ENCODE measurements at regions not wholly inside any gene's neighbourhood (a gene's known extent, or its start where the extent isn't known, plus 50 kb on each side); places are given as distances from the start of the nearest gene placed in this dataset.

DNA sequence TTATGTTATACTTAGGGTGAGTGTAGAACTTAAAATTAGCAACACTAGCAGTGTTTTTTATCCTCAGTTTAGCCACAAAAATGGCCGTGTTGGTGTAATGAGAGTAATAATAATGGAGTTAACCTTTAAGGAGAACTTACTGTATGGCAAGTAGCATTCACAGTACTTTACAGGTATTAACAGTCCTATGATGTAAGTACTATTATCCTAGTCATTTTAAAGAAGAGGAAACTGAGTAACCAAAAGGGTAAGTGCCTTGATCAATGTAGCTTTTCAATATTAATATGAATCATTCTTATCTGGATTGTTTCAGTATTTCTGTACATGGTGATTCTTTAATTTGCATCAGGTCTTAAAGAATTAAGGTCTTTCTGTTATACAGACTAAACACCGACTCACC, 170.3 kb downstream of the CD47 start:
- TF ChIP-seq, protein P1, sequence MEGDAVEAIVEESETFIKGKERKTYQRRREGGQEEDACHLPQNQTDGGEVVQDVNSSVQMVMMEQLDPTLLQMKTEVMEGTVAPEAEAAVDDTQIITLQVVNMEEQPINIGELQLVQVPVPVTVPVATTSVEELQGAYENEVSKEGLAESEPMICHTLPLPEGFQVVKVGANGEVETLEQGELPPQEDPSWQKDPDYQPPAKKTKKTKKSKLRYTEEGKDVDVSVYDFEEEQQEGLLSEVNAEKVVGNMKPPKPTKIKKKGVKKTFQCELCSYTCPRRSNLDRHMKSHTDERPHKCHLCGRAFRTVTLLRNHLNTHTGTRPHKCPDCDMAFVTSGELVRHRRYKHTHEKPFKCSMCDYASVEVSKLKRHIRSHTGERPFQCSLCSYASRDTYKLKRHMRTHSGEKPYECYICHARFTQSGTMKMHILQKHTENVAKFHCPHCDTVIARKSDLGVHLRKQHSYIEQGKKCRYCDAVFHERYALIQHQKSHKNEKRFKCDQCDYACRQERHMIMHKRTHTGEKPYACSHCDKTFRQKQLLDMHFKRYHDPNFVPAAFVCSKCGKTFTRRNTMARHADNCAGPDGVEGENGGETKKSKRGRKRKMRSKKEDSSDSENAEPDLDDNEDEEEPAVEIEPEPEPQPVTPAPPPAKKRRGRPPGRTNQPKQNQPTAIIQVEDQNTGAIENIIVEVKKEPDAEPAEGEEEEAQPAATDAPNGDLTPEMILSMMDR (IDR thresholded peaks at IDR 0.05) = no peak

GRCh38 chr3:107919239-107919638, 171.6 kb downstream of the CD47 start:
- TF ChIP-seq, protein P1 (IDR thresholded peaks at IDR 0.05) = no peak

- TF ChIP-seq, protein P1 (IDR thresholded peaks at IDR 0.05) = no peak
Observed at GRCh38 chr3:107916171-107916570, 174.7 kb downstream of the CD47 start.

GRCh38 chr3:107915706-107916105, 175.1 kb downstream of the CD47 start:
- TF ChIP-seq, protein P1 (IDR thresholded peaks at IDR 0.05) = no peak

DNA sequence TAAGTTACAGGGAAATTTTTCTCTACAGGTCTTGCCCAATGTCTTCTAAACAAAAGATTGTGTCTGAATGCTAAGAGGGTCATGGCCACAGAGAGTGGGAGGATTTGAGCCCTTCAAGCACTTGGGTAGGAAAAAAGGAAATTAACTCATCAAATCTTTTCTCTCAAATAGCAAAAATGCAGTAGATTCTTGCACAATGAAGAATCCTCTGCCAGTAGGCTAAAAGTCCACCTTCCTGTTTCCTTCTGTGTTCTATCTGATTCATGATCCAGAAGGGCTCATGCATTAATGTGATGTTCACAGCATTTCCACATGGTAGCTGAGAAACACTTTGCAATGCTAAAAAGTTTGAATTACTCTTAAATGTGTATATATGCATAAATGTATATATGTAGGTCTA, 177.1 kb downstream of the CD47 start:
- TF ChIP-seq, protein P1 (IDR thresholded peaks at IDR 0.05) = no peak

DNA sequence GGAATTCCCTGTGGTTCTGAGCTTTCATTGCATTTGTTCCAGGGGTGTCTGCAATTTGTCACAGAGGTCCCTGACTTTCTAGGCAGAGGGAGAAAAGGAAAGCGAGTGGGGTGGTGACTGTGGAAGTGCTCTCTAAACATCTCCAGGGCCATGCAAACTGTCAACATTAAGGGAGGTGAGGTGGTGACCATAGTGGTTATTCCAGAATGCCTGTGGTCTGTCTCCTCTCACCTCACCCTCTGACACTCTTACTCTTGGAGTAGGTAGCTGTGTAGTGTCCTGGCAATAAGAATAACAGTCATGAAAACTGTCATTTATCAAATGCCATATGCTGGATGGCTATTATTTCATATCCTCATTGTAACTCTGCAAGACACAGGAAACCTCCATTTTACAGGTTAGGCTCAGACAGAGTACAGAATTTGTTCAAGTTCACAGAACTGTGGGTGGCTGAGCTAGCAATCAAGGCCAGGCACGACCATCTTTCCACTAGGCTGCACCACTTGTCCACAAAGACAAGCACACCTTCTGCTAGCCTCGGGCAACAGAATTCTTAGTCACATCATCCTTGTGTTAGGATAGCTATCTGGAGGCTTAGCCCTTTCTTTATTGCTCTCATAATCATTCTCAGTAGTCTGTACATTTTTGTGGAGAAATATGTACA, 179.4 kb downstream of the CD47 start:
- TF ChIP-seq, protein P1 (IDR thresholded peaks at IDR 0.05) = no peak

- TF ChIP-seq, protein P1 (IDR thresholded peaks at IDR 0.05) = no peak
Observed at GRCh38 chr3:107910713-107911259, 180.0 kb downstream of the CD47 start.

All from LNCAP (cell line).